Gastrocnemius medialis (tissue), 4 donors: ENCODE measurements at regions not wholly inside any gene's neighbourhood (a gene's known extent, or its start where the extent isn't known, plus 50 kb on each side); places are given as distances from the start of the nearest gene placed in this dataset.

Experiments used
- POLR2A ChIP-seq, 2 donors: fragments of 450-650 bp; IDR thresholded peaks; one replicate each; pipeline ENCODE4 v1.6.1; 2017; ENCODE audit warnings: antibody characterized with exemption in 2 of 2, mild to moderate bottlenecking in 2 of 2, moderate library complexity in 2 of 2
- TF ChIP-seq, protein P1 (sequence below), 5 experiments: fragments of 450-650 bp in 3 of 5; fragments of 200-600 bp in 2 of 5; sonication (generic) in 2 of 5; IDR thresholded peaks in 4 of 5; conservative IDR thresholded peaks in 1 of 5; 1 replicate in 4 of 5; 2 replicates in 1 of 5; pipeline ENCODE4 v1.5.1; 2016 to 2019; ENCODE audit warnings: antibody characterized with exemption in 5 of 5, mild to moderate bottlenecking in 3 of 5, moderate library complexity in 3 of 5

DNA sequence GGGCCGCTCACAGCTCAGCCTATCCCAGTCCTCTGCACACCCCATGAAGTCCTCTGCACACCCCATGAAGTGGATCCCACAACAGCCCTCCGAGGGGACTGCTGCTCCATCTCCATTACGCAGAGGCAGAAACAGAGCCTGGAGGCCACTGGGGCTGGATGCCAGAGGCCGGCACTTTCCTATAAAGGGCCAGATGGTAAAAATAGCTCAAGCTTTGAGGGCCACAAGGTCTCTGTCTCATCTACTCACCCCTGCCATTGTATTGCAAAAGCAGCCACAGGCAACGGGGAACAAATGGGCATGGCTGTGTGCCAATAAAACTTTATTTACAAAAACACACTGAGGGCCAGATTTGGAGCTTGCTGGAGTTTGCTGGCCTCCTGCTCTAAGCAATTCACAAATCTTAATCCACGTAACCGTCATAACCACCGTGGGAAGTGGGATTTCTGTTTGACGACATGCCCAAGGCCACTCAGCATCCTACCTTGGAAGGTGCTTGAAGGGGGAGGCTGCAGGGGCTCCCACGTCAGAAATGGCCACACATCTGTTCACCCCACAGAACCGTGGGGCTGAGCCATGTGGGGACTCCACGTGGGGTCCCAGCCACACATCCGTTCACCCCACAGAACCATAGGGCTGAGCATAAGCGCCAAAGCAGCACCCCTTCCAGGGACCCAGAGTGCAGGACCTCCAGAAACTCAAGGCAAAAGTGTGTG lies 92.0 kb downstream of the NCOR2 start:
- TF ChIP-seq, protein P1, sequence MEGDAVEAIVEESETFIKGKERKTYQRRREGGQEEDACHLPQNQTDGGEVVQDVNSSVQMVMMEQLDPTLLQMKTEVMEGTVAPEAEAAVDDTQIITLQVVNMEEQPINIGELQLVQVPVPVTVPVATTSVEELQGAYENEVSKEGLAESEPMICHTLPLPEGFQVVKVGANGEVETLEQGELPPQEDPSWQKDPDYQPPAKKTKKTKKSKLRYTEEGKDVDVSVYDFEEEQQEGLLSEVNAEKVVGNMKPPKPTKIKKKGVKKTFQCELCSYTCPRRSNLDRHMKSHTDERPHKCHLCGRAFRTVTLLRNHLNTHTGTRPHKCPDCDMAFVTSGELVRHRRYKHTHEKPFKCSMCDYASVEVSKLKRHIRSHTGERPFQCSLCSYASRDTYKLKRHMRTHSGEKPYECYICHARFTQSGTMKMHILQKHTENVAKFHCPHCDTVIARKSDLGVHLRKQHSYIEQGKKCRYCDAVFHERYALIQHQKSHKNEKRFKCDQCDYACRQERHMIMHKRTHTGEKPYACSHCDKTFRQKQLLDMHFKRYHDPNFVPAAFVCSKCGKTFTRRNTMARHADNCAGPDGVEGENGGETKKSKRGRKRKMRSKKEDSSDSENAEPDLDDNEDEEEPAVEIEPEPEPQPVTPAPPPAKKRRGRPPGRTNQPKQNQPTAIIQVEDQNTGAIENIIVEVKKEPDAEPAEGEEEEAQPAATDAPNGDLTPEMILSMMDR (IDR thresholded peaks at IDR 0.05 in 4 of 5, conservative IDR thresholded peaks at IDR 0.05 in 1 of 5): no peak
- no peak for TF ChIP-seq POLR2A (IDR thresholded peaks at IDR 0.05)
